Fibroblast of mammary gland (primary cell): ENCODE measurements at regions not wholly inside any gene's neighbourhood (a gene's known extent, or its start where the extent isn't known, plus 50 kb on each side); places are given as distances from the start of the nearest gene placed in this dataset.

Experiments used
- DNase-seq: peaks from one replicate; pipeline ENCODE4 v3.0.0-alpha.2; 2010; ENCODE audit warnings: low read depth
- H3K4me3 ChIP-seq: 2 replicates; pipeline ENCODE4 v1.5.1; 2011; ENCODE audit warnings: low read depth, mild to moderate bottlenecking, low read length, moderate library complexity; ENCODE audit not compliant: control insufficient read depth
- TF ChIP-seq, protein P1 (sequence below): conservative IDR thresholded peaks from 2 replicates; pipeline ENCODE4 v1.5.1; 2011; ENCODE audit warnings: low read depth, low read length, inconsistent platforms; ENCODE audit not compliant: control insufficient read depth, insufficient read depth

DNA sequence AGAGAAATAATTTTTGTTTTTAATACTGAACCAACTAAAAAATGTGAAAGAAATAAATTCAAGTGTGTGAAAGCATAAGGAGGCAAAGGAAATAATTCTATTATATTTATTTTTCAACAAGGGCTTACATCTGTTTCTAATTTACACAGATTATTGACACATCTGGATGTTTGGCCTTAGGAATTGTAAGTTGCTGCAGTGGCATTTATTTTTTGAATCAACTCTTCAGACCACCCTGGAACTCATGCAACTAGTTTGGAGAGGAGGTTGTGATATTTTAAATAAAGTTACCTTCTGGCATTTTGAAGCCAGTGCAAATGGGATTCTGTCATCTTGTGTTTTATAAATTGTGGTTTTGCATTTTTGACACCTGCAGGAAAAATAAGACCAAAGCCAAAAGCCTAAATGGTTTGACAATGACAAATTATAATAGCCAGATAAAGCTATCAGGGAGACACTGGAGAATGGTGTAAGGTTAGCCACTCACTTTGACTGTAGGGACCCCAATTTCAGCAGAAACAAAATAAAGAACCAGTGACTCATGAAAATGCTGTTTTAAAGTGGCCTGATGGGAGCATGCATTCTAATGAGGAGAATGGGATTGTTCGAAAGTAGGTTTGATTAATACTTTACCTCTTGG is 192.9 kb downstream of the KLF5 start:
- TF ChIP-seq, protein P1, sequence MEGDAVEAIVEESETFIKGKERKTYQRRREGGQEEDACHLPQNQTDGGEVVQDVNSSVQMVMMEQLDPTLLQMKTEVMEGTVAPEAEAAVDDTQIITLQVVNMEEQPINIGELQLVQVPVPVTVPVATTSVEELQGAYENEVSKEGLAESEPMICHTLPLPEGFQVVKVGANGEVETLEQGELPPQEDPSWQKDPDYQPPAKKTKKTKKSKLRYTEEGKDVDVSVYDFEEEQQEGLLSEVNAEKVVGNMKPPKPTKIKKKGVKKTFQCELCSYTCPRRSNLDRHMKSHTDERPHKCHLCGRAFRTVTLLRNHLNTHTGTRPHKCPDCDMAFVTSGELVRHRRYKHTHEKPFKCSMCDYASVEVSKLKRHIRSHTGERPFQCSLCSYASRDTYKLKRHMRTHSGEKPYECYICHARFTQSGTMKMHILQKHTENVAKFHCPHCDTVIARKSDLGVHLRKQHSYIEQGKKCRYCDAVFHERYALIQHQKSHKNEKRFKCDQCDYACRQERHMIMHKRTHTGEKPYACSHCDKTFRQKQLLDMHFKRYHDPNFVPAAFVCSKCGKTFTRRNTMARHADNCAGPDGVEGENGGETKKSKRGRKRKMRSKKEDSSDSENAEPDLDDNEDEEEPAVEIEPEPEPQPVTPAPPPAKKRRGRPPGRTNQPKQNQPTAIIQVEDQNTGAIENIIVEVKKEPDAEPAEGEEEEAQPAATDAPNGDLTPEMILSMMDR = no peak
- no peak for DNase-seq

DNA sequence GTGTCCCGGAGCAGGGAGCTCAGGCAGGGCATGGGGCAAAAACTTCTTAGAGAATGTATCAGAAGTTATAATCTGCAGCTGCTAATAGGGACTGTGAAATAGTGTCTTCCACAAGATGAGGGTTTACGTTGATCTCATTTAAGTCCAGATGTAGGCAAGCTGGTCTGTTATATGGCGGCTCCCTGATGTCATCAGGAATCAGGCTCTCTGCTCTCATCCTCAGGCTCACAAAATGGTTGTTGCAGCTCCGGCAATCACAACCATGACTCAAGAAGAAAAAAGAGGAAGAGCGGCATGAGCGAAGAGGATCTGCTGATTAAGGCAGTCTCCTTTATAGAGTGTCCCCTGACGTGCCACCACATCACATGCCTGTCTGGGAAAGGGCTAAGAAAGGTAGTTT is 191.3 kb downstream of the KLF5 start:
- DNase-seq = no peak
- TF ChIP-seq, protein P1 = no peak

More for the DNA sequence above, 192.9 kb downstream of the KLF5 start:
- H3K4me3 ChIP-seq = no peak overlapping the region

DNA sequence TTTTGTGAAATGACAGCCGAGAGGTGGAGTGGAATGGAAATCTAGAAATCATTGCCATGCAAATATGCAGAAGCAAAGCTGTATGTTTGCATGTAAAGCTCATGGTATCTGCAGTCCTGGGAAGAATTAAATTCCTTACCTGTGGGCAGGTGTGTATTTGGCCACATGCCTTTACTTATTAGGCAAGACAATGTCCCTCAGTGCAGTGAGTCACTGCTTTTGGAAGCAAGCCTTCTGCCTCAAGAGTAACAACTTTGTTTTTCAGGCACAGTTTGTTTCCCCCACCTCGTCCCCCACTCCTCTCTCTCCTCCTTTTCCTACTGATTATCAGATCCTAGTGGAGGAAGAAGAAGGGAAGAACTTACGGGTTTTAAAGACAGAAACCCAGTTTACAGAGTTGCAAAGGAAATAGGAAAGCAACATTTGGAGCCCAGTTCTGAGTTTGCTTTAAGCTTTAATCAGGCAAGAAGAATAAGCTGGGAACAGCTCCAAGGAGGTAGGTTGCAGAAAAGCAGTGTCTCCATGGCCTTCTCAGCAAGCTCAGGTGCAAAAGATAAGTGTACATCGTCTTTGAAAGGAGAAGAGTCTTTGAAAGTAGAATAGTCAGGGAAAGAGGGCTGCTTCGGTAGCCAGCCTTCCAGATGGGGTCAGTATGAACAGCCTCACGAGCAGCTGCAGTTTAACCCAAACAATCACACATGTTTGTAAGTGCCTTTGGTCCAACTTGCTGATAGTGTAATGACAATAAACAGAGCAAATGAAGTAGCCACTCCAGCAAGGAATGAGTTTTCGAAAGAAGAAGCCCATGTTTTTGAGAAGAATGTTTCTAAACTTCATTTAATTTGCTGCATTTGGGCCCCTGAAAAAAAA is 190.1 kb downstream of the KLF5 start:
- no peak overlapping the region for H3K4me3 ChIP-seq
- TF ChIP-seq, protein P1 = no peak
- no peak for DNase-seq

More for the DNA sequence above, 191.3 kb downstream of the KLF5 start:
- H3K4me3 ChIP-seq = no peak overlapping the region

DNA sequence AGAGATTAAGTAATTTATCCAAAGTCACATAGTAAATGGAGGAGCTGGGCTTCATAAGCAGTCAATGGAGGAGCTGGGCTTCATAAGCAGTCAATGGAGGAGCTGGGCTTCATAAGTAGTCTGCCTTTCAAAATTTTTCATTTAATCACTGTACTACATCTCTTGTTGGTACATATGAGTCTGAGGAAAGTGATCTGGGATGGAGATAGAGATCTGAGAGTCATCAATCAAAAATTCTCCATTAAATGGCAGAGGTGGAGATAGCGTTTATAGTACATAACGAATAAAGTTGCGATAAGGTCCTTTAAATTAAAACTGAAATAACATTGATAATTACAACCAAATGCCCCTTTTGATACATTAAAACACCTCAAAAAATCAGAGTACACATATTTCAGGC is 189.3 kb downstream of the KLF5 start:
- H3K4me3 ChIP-seq = no peak overlapping the region
- DNase-seq = no peak
- TF ChIP-seq, protein P1 = no peak

DNA sequence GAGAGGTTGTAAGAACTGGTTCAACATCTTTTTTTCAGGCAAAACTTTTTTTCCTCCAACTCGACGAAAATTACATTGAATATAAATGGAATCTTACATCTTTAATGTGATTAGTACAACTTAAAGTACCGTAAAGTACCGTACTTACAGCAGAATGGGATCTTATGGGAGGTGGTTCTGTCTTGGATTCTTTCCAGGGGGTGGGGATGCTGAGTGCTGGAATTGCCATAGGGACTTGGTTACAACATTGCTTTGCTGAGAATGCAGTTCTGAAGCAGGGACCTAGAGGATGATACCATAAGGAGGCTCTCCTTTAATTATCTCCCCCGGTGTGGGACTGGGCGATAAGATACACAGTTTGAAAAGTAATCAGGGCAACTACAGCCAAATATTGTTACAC is 186.4 kb downstream of the KLF5 start:
- H3K4me3 ChIP-seq = no peak overlapping the region
- TF ChIP-seq, protein P1 = no peak
- no peak for DNase-seq

DNA sequence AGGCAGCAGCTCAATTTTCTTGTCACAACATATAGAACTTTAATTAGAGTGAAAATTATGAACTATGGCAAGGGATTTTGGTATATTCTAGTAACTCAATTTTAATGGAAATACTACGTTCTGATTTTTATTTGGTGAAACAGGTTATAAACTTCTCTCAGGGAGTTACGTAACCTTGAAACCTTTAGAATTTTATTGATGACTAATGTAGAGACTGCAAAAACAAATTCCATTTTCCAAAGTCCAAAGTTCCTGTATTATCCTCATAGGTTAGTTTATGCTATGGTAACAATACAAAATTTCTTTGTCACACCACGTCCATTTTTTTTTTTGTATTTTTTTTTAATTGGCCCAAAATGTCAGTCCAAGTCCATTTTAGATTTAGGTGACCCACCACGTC is 185.7 kb downstream of the KLF5 start:
- TF ChIP-seq, protein P1 = no peak
- DNase-seq = no peak
- H3K4me3 ChIP-seq = no peak overlapping the region
